HG02571 (cell line): ENCODE measurements at regions not wholly inside any gene's neighbourhood (a gene's known extent, or its start where the extent isn't known, plus 50 kb on each side); places are given as distances from the start of the nearest gene placed in this dataset.
"Not testable (repeated sequence)": the region's sequence is repeated elsewhere in the genome, so short reads cannot be mapped to it uniquely, and the experiment has no call there.

Experiments
- ATAC-seq: cut with Tn5 transposase; IDR thresholded peaks from one replicate; pipeline ENCODE4 v1.9.1; 2021; ENCODE audit warnings: mild to moderate bottlenecking, moderate library complexity; ENCODE audit not compliant: unreplicated experiment

- no peak for ATAC-seq
Measured at GRCh38 chr15:31503758-31504461, 177.3 kb downstream of the KLF13 start.

GRCh38 chr15:31504462-31504839, 177.8 kb downstream of the KLF13 start:
- no peak for ATAC-seq

- not testable (repeated sequence) for ATAC-seq
Measured at GRCh38 chr15:31507573-31507972, 180.9 kb downstream of the KLF13 start.

- no peak for ATAC-seq
Measured at GRCh38 chr15:31508656-31509055, 182.0 kb downstream of the KLF13 start.

GRCh38 chr15:31510057-31510456, 183.4 kb downstream of the KLF13 start:
- ATAC-seq = no peak

GRCh38 chr15:31511707-31512310, 185.2 kb downstream of the KLF13 start:
- no peak for ATAC-seq

- ATAC-seq = no peak
Measured at GRCh38 chr15:31513178-31513577, 186.5 kb downstream of the KLF13 start.

- no peak for ATAC-seq
Measured at GRCh38 chr15:31516440-31516839, 189.8 kb downstream of the KLF13 start.

GRCh38 chr15:31516874-31517273, 190.2 kb downstream of the KLF13 start:
- no peak for ATAC-seq

- ATAC-seq = no peak
Measured at GRCh38 chr15:31517711-31518110, 191.1 kb downstream of the KLF13 start.

GRCh38 chr15:31522028-31522427, 195.4 kb downstream of the KLF13 start:
- ATAC-seq = no peak

GRCh38 chr15:31523027-31523654, 196.5 kb downstream of the KLF13 start:
- no peak for ATAC-seq

GRCh38 chr15:31523655-31524049, 197.0 kb downstream of the KLF13 start:
- ATAC-seq = no peak

GRCh38 chr15:31525185-31525695, 198.6 kb downstream of the KLF13 start:
- ATAC-seq = no peak

GRCh38 chr15:31525988-31526665, 199.5 kb downstream of the KLF13 start:
- no peak for ATAC-seq

- ATAC-seq = no peak
Measured at GRCh38 chr15:31526916-31527690, 200.5 kb downstream of the KLF13 start.

- no peak for ATAC-seq
Measured at GRCh38 chr15:31528846-31529245, 202.2 kb downstream of the KLF13 start.

GRCh38 chr15:31537770-31538592, 211.3 kb downstream of the KLF13 start:
- no peak for ATAC-seq

- no peak for ATAC-seq
Measured at GRCh38 chr15:31540633-31541032, 214.0 kb downstream of the KLF13 start.

- ATAC-seq = no peak
Measured at GRCh38 chr15:31544361-31544760, 217.7 kb downstream of the KLF13 start.
